ENCODE measurements at regions not wholly inside any gene's neighbourhood (a gene's known extent, or its start where the extent isn't known, plus 50 kb on each side); places are given as distances from the start of the nearest gene placed in this dataset.

DNA sequence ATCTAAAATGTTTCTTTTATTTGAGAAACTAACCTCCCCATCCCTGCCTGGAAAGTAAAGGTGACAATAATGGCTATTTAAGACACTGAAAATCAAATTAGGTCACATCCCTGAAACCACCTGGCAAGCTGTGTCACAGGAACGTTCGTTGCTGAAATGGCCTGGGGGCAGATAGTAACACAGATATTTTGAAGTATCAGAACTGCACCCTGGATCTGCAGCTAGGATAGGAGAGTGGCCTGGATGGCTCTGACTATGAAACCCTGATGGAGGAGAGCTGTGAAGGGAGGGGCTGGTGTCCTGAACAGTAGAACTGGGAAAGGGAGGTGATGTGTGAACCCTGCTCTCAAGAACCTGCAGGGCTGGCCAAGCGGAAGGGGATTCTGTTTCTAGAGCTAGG is 648.3 kb upstream of the CFAP20DC start:
- in situ Hi-C loops (cut with HindIII; ENCODE audit: low pct_unique_long_range_greater_than_20kb, low sequenced_read_pairs) = no loop called here
- no peak for DNase-seq (ENCODE audit: low read depth)

DNA sequence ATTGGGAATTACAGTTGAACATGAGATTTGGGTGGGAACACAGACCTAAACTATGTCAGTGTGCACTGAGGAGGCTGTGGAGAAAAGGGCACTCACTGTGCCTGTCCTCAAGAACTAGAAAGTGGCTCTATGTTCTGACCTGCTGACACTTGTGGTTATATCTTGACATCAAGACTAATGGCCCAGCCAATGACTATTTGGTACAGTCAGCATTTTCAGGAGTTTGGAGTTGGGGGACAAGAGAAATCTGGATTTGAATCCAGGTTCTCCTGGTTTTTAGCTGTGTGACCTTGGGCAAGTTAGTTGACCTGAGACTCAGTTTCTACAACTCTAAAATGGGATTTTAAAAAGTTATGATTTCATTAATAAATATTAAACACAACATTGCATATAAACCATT is 647.0 kb upstream of the CFAP20DC start:
- DNase-seq (ENCODE audit: low read depth) = no peak
- in situ Hi-C loops (cut with HindIII; ENCODE audit: low pct_unique_long_range_greater_than_20kb, low sequenced_read_pairs) = no loop called here

DNA sequence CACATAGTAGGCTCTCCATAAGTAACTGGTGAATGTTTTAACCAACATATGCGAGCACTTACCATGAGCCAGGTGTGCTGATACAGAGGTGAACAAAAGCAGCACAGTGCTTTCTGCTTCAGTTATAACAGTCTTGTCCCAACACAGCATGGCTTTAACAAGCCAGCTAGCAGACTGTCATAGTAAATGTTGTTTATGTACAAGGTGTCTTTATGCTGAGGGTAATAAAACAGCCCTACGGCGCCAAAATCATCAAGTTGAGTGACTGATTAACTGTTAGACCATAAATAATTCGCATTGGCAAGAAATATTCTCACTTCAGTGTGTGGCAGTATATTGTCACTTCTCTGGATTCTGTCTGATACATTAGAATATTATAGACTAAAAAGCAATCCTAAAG is 646.0 kb upstream of the CFAP20DC start:
- DNase-seq (ENCODE audit: low read depth) = no peak

DNA sequence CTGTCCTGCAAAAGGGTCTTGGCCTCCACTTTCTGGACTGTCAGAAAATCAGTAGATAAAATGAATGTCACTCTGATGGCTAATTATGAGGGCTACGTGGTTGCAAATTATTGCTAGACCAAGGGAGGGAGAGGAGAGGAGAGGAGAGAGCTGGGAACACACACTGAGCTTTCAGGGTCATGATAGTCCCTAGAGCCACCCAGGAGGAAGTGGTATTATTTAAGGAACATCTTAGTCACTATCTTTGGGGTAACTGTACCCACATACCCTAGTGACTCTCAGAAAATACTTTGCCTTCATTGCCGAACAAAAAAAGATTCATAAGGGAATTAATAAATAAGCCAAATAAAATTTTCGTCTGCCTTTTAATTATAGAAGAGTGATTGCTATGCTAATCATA is 642.3 kb upstream of the CFAP20DC start:
- no peak for DNase-seq (ENCODE audit: low read depth)
- in situ Hi-C loops (cut with HindIII; ENCODE audit: low pct_unique_long_range_greater_than_20kb, low sequenced_read_pairs) = no loop called here

More for the DNA sequence above, 646.0 kb upstream of the CFAP20DC start:
- in situ Hi-C loops (cut with HindIII; ENCODE audit: low pct_unique_long_range_greater_than_20kb, low sequenced_read_pairs) = no loop called here

DNA sequence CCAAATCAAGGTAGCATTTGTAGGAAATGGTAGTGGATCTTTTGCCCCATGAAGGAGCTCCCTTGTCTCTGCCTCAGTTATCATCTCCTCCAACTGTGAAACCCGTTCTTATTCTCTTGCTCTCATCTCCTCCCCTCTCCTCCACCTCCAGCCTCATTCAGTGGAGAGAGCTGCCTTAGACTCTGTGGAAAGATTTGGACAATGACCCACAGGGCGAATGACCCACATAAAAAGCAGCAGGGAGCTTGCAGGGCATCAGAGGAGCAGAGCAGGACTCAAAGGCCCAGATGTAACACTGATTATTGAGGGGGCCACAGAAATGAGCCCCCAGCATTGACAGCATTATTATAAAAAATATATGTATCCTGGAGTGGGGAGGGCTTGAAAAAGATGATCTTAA is 641.1 kb upstream of the CFAP20DC start:
- DNase-seq (ENCODE audit: low read depth) = no peak
- in situ Hi-C loops (cut with HindIII; ENCODE audit: low pct_unique_long_range_greater_than_20kb, low sequenced_read_pairs) = no loop called here

DNA sequence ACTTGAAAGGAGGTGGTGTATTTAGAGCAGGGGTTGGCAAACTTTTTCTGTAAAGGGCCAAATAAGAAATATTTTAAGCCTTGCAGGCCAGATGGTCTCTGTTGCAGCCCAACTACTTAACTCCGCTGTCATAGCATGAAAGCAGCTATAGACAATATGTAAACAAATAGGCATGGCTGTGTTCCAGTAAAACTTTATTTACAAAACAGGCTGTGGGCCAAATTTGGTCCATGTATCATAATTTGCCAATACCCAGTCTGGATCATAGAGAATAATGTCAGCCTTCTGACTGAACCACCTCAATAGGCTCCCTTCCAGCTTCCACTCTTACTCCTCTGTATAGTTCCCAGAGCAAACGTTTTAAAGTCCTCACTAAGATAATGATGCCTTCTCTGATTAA is 638.8 kb upstream of the CFAP20DC start:
- DNase-seq (ENCODE audit: low read depth) = no peak
- in situ Hi-C loops (cut with HindIII; ENCODE audit: low pct_unique_long_range_greater_than_20kb, low sequenced_read_pairs) = no loop called here

DNA sequence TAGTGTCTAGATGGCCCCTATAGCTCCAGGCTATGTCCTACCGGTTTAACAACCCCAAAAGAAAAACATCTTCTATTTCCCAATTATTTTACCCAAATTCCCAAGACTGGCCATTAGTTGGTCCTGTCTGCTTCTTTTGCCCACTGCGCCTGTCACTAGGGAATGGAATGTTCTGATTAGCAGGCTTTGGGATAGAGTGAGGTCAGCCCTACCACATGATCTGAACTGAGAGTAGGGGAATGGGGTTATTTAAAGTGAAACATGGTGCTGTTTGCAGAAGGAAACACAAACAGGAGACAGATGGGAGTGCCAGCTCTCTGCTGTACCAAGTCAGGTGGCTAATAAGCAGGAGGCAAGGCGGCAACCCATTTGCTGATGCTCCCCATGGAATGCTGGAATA is 635.6 kb upstream of the CFAP20DC start:
- DNase-seq (ENCODE audit: low read depth) = no peak
- in situ Hi-C loops (cut with HindIII; ENCODE audit: low pct_unique_long_range_greater_than_20kb, low sequenced_read_pairs) = no loop called here

DNA sequence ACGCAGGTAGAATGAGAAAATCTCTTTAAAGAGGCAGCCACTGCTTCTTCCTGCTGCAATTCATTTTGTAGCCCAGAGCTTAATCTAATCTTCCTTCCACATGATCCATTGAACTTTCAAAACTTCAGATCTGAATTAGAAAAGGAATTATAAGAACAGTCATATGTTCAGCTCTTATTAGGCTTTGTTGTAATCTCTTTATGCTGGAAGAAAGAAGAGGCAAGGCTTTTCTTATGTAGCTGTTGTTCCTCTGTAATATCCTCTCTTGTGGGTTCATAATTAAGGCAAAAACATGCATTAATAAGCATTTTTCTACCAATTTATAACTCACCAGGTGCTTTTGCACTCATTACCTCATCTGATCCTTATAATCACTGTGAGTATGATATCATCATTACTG is 634.9 kb upstream of the CFAP20DC start:
- DNase-seq (ENCODE audit: low read depth) = no peak
- in situ Hi-C loops (cut with HindIII; ENCODE audit: low pct_unique_long_range_greater_than_20kb, low sequenced_read_pairs) = no loop called here

DNA sequence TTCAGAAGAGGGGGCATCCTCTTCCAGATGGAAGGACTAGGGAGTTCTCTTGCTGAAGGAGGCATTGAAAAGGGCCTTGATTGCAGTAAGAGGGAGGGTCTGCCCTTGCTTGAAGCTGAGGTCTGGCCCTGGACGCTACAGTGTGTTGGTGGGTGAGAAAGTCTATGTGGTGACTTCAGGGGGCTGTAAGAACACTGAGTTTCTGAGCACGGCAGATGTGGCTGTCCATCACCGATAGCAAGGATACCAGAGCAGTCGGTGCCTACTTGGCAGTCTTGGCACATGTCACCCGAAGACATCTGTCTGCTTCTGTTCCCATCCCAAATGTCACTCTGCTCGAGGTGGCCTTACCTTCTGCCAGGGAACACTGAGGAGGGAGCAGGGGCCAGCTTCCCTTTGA is 631.1 kb upstream of the CFAP20DC start:
- DNase-seq (ENCODE audit: low read depth) = no peak
- in situ Hi-C loops (cut with HindIII; ENCODE audit: low pct_unique_long_range_greater_than_20kb, low sequenced_read_pairs) = no loop called here

DNA sequence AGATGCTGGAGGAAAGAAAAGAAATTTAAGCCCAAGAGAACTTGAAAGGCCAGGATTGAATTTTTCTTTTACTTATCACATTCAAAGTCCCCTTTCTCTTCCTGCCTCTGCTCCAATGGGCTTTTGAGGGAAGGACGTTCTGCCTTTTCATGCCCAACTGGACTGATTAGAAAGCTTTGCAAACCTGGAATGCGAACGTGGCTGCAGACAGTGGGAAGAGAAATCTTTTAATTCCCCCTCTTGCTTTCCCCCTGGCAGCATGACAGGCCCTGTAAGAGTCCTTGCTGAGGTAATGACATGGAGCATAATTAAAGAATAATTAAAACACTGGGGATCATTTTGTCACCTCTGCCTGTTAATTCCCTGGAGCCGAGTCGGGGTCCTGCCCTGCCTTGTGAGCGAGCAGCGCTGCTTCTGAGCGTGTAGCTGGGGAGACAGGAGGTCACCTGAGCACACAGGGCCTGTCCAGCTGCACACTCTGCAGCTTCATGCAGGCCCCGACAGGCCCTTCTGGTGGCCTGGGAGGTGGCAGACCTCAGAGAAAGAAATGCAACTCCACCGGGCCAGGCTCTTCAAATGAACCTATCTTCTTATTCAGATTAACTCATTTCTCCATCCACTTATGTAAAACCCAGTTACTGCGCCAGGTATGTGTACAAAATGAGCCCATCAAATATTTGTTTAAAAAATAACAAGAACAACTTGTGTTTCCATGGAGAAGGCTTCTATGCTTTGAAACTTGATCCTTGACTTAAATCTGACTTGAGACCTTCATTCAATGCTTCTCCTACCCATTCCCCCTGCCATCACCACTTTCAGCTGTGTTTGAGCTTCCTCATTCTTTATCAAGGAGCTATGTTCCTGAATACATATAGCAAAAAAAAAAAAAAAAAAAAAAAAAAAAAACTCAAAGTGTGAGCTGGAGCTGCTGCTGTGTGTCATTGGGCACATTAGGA is 628.2 kb upstream of the CFAP20DC start:
- no peak for DNase-seq (ENCODE audit: low read depth)
- in situ Hi-C loops (cut with HindIII; ENCODE audit: low pct_unique_long_range_greater_than_20kb, low sequenced_read_pairs) = no loop called here

DNA sequence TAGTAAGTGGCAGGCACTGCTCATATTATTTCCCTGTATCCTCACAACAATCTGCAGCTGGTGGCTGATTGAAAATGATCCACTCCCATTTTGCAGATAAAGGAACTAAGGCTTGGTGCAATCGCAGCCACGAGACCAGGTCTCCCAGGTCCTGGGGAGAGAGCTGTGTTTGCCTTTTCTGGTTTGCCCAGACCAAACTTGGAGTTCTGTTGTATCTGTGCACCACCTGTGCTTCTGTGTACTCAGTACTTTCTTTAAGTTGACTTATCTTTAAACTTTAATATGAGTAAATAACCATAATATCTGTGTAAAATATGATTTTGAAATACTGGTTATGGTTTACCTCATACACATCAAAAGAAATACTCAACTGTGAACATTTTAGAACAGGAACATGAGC is 625.7 kb upstream of the CFAP20DC start:
- in situ Hi-C loops (cut with HindIII; ENCODE audit: low pct_unique_long_range_greater_than_20kb, low sequenced_read_pairs) = no loop called here
- DNase-seq (ENCODE audit: low read depth) = no peak

DNA sequence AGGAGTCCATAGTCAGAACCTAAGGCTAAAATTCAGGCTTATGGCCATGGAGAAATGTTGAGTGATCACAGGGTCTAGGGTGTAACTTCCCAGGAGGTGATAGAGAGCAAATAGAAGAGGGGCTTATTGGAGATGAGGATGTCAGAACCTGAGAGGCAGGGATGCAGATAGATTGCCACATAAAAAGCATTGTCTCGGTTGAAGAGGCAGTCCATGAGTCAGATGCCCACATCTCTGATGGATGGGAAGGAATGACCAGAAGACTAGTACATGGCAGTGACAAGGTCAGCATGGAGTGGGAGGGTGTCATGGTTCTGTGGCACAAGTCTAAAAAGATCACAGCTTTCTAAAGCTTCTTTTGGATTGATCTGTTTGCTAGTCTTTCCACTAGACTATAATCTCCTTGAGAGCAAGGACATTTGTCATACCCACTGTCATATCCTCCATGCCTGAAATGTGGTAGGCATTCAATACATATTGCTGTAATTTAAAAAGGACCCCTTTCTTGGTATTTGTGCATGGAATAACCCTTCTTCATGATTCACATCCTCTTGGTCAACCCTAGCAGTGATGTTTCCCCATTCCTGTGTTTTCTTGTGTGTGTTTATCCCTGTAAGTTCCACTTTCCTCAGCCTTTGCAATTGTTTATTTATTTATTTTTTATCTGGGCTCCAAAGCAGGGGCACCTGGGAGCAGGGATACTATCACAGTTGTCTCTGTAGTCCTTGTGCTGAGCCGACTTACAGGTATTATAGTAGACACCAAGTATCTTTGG is 613.4 kb upstream of the CFAP20DC start:
- no peak for DNase-seq (ENCODE audit: low read depth)
- in situ Hi-C loops (cut with HindIII; ENCODE audit: low pct_unique_long_range_greater_than_20kb, low sequenced_read_pairs) = no loop called here

DNA sequence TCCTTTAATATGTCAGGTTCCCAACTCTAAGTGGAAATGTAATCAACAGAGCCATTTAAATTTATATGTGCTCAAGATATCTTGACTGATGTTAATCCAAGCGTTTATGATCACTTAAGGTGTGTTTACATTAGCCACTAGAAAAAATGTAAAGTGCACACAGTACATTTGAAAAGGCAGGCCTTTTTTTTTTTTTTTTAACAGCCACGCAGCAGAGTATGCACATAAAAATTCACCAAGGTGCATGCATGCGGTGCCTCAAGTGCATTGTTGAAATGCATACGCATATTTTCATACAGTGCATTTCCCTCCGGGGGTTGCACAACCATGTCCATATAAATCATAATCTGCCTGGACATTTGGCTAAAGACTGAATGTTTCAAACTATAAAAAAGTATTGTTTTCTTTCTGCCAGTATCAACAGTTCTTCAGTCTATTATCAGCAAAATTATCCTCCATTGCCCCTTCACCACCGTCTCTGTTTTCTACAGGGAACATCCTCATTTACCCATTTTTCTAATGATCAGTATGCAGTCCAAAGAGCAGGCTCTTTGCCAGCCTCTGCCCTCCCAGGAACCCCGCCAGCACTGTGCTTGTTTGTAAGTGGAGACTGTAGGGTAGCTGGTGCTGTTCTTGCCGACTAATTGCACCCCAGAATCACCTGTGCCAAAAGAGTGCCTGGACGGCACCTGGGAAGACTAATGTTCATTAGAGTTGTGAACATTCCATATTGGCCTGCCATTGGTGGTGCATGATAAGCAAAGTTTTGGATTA is 611.2 kb upstream of the CFAP20DC start:
- no peak for DNase-seq (ENCODE audit: low read depth)
- in situ Hi-C loops (cut with HindIII; ENCODE audit: low pct_unique_long_range_greater_than_20kb, low sequenced_read_pairs) = no loop called here

DNA sequence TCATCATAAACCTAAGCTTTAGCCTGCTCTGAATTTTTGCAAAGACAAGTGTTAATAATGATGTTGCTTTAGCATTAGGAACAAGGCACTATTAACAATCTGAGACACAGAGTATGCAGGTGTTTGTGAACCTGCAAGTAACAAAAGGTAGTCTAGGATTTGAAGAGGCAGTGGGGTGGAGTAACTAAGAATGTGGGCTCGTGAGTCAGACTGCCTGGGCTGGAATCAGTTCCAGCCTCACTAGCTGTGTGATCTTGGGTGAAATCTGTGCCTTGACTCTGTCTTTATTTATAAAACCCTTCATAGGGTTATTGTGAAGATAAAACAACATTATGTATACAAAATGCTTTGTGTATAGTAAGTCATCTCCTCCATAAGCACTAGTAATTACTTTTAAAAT is 610.6 kb upstream of the CFAP20DC start:
- no peak for DNase-seq (ENCODE audit: low read depth)
- in situ Hi-C loops (cut with HindIII; ENCODE audit: low pct_unique_long_range_greater_than_20kb, low sequenced_read_pairs) = no loop called here

DNA sequence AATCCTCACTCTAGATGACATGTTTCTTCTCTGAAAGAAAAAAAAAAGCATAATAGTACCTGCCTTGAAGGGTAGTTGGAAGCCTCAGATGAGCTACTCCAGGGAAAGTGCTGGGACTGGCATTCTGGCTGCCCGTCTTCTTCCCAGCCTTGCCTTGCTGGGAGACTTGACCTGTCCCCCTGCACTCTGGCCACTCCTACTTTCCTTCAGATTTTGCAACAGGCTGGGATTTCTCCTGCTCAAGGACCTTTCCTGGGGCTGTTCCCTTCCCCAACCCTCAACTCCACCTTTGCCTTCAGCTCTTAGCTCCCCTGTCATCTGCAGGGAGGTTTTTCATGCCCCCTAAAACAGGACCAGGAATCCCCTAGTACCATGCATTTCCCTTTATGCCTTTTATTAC is 609.9 kb upstream of the CFAP20DC start:
- in situ Hi-C loops (cut with HindIII; ENCODE audit: low pct_unique_long_range_greater_than_20kb, low sequenced_read_pairs) = no loop called here
- no peak for DNase-seq (ENCODE audit: low read depth)

DNA sequence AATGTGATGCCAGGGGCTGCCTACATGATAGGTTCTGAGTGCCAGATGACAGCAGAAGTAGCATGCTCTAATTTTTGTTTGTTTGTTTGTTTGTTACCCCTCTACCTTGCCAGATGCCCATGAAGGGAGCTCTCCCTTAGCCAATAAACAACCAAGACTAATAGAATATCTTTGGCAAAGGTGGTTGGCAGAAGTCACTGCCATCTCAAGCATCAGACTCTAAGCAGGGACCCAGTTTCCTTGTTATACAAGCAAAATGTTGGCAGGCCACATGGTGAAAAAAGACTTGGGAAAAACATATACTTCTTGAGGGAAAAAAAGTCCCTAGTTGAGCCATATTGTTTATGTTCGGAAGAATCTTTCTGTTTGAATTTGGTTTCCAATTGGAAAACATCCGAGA is 609.0 kb upstream of the CFAP20DC start:
- in situ Hi-C loops (cut with HindIII; ENCODE audit: low pct_unique_long_range_greater_than_20kb, low sequenced_read_pairs) = no loop called here
- DNase-seq (ENCODE audit: low read depth) = no peak

DNA sequence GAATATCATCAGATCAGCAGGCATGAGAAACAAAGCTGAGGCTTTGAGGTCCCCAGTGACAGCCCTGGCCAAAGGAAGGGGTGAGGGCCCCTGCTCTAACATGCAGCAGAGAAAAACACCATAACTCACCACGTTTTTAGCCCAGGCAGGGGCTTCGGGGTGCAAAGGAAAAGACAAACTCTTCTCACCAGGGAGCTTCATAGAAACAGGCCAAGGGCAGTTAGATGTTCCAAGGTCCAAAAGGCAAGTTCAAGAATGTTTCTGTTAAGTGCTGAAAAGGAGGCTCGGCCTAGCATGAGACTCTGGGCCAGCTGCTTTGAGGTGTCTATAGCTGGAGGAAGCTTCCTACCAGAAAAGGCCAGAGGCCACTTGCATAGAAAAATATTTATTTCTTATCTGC is 608.4 kb upstream of the CFAP20DC start:
- in situ Hi-C loops (cut with HindIII; ENCODE audit: low pct_unique_long_range_greater_than_20kb, low sequenced_read_pairs) = no loop called here
- no peak for DNase-seq (ENCODE audit: low read depth)

DNA sequence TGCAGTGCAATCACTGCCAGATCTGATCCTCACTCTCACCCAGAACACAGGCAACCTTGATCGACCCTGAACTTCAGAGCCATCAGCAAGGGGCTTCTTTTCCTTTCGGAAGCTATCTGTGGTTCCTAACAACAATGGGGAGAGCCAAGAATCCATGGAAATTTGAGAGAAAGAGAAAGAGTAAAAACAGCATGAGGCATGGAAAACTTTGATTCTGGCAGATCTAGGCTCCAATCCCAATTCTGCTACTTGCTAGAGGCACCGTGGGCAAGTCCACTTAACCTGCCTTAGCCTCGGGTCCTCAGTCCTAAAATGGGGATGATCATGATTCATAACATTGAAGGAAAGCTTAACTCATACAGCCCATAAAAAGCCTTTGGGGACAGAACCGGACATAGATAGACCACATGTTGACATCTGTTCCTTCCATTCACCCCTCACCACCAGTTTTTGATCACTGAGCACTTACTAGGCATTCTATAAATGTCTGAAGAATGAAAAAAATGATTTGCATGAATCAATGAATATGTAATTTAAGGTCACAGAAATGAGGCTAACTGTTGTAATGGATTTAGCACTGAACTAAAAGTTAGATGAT is 605.7 kb upstream of the CFAP20DC start:
- in situ Hi-C loops (cut with HindIII; ENCODE audit: low pct_unique_long_range_greater_than_20kb, low sequenced_read_pairs) = no loop called here
- DNase-seq (ENCODE audit: low read depth) = no peak
